Colonic mucosa (tissue), 4 donors: ENCODE measurements at regions not wholly inside any gene's neighbourhood (a gene's known extent, or its start where the extent isn't known, plus 50 kb on each side); places are given as distances from the start of the nearest gene placed in this dataset.

ENCODE experiments used
- DNase-seq: peaks from one replicate; pipeline ENCODE4 v3.0.0-alpha.2; 2020
- H3K27ac ChIP-seq: fragments of 200-600 bp; one replicate; pipeline ENCODE4 v1.8.0; 2021
- H3K27me3 ChIP-seq: fragments of 200-600 bp; one replicate; pipeline ENCODE4 v1.8.0; 2021
- H3K36me3 ChIP-seq: fragments of 200-600 bp; one replicate; pipeline ENCODE4 v1.8.0; 2021
- H3K4me1 ChIP-seq: fragments of 200-600 bp; one replicate; pipeline ENCODE4 v1.8.0; 2021; ENCODE audit warnings: mild to moderate bottlenecking
- H3K4me3 ChIP-seq: fragments of 200-600 bp; one replicate; pipeline ENCODE4 v1.8.0; 2021
- H3K9ac ChIP-seq, 2 donors: one replicate each; pipeline ENCODE4 v1.7.0; 2013; ENCODE audit warnings: control low read depth in 2 of 2, low read depth in 2 of 2, low read length in 2 of 2
- H3K9me3 ChIP-seq: fragments of 200-600 bp; one replicate; pipeline ENCODE4 v1.8.0; 2021
- intact Hi-C: fragments of 100-400 bp; cut with DNase I; formaldehyde crosslinking; loops from one replicate; pipeline ENCODE4 v1.14.1; 2022
- TF ChIP-seq, protein P1 (sequence below): fragments of 200-600 bp; IDR thresholded peaks from one replicate; pipeline ENCODE4 v1.8.0; 2022; ENCODE audit warnings: antibody characterized with exemption, mild to moderate bottlenecking
- donor health status: healthy.
- donor health status: DM: no; HTN: no; CAD: no.
- donor health status: DM: no; HTN: no; CAD: no.

- intact Hi-C loops = no loop called here
- H3K9ac ChIP-seq = no peak overlapping the region
- no peak overlapping the region for H3K27ac ChIP-seq
- no peaks in the 10 kb centered on the region for H3K9me3 ChIP-seq
- H3K4me1 ChIP-seq = no peaks in the 10 kb centered on the region
- TF ChIP-seq, protein P1, sequence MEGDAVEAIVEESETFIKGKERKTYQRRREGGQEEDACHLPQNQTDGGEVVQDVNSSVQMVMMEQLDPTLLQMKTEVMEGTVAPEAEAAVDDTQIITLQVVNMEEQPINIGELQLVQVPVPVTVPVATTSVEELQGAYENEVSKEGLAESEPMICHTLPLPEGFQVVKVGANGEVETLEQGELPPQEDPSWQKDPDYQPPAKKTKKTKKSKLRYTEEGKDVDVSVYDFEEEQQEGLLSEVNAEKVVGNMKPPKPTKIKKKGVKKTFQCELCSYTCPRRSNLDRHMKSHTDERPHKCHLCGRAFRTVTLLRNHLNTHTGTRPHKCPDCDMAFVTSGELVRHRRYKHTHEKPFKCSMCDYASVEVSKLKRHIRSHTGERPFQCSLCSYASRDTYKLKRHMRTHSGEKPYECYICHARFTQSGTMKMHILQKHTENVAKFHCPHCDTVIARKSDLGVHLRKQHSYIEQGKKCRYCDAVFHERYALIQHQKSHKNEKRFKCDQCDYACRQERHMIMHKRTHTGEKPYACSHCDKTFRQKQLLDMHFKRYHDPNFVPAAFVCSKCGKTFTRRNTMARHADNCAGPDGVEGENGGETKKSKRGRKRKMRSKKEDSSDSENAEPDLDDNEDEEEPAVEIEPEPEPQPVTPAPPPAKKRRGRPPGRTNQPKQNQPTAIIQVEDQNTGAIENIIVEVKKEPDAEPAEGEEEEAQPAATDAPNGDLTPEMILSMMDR = no peak
- H3K27me3 ChIP-seq = no peaks in the 10 kb centered on the region
- DNase-seq = no peak
- H3K4me3 ChIP-seq = no peak overlapping the region
- H3K36me3 ChIP-seq = no peaks in the 10 kb centered on the region
These were observed 117.9 kb upstream of the COL6A5 start for GRCh38 chr3:130227540-130227939.

DNA sequence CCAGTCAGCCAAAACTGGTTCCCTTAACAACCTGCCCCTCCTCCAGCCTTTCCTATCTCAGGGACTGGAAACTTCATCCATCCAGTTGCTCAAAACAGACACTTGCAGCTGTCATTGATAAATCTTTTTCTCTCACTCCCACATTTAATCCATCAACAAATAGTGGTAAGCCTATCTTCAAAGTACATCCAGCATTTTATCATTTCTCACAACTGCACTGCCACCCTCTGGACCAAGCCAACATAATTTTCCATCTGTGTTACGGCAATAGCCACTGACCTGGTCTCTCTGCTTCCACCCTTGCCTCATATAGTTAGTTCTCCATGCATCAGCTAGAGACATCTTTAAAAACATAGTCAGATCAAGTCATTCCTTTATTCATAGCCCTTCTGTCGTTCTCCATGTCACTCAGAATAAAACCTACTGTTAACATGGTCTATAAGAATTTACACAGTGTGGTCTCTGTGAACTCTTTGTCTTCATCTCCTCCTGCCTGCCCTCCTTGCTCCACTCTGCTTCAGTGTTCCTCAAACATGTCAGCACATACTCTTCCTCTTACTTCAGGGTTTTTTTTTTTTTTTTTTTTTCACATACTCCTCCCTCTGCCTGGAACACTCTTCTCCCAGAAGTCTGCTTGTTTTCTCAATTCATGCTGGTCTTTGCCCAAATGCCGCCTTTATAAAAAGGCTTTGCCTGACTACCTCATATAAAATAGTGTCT, 102.5 kb upstream of the COL6A5 start:
- no peak for DNase-seq
- TF ChIP-seq, protein P1 = no peak
- Histone ChIP-seq H3K27ac (no peak overlapping the region), H3K4me1 (no peaks in the 10 kb centered on the region), H3K36me3 (no peaks in the 10 kb centered on the region), H3K4me3 (no peak overlapping the region), H3K27me3 (no peaks in the 10 kb centered on the region), H3K9ac (no peak overlapping the region), H3K9me3 (no peaks in the 10 kb centered on the region)
- intact Hi-C loops = no loop called here

DNA sequence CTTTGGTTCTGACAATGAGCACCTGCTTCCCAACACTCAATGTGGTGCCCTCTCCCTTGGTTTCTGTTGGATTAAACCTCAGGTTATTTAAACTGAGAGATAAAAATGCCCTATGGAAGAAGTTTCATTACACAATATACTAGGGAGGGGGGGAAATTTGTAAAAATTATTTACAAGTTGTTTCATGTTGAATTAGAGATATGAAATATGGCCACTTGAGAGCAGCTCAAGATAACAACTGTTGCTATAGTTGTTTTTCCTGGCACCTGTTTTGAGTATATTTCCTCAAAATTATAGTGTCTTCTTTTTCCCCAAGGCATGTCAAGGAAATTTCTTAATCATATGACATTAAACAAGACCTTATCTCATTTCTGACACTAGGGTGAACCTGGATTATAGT, 101.7 kb upstream of the COL6A5 start:
- Histone ChIP-seq H3K9me3 (no peaks in the 10 kb centered on the region), H3K4me3 (no peak overlapping the region), H3K27me3 (no peaks in the 10 kb centered on the region), H3K4me1 (no peaks in the 10 kb centered on the region), H3K36me3 (no peaks in the 10 kb centered on the region), H3K9ac (no peak overlapping the region), H3K27ac (no peak overlapping the region)
- DNase-seq = no peak
- TF ChIP-seq, protein P1 = no peak
- intact Hi-C loops = no loop called here

DNA sequence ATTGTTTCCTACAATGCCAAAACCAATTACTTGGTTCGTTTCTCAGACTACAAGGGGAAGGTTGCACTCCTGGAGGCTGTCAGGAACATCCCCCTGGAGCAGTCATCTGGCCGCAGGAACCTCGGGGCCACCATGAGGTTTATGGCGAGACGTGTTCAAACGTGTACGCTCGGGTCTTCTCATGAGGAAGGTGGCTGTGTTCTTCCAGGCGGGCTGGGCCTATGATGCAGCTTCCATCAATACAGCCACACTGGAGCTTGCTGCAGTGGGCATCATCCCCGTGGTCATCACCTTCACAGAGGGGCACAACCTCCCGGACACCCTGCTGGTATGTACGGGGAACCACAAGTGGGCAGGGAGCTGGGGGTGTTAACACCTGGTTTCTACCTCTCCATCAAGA, 94.5 kb upstream of the COL6A5 start:
- TF ChIP-seq, protein P1 = no peak
- H3K27ac ChIP-seq = no peak overlapping the region
- intact Hi-C loops = no loop called here

GRCh38 chr3:130255442-130255841, 90.0 kb upstream of the COL6A5 start:
- H3K4me1 ChIP-seq = no peaks in the 10 kb centered on the region
- H3K27me3 ChIP-seq = no peaks in the 10 kb centered on the region
- TF ChIP-seq, protein P1 = no peak

More for the DNA sequence above, 94.5 kb upstream of the COL6A5 start:
- Histone ChIP-seq H3K9me3 (no peaks in the 10 kb centered on the region), H3K36me3 (no peaks in the 10 kb centered on the region), H3K9ac (no peak overlapping the region), H3K4me3 (no peak overlapping the region), H3K27me3 (no peaks in the 10 kb centered on the region), H3K4me1 (no peaks in the 10 kb centered on the region)
- DNase-seq = no peak

More at GRCh38 chr3:130255442-130255841, 90.0 kb upstream of the COL6A5 start:
- no peak overlapping the region for H3K4me3 ChIP-seq
- H3K27ac ChIP-seq = no peak overlapping the region
- H3K36me3 ChIP-seq = no peaks in the 10 kb centered on the region
- DNase-seq = no peak
- no peak overlapping the region for H3K9ac ChIP-seq
- no peaks in the 10 kb centered on the region for H3K9me3 ChIP-seq
- intact Hi-C loops = no loop called here
